Glutamatergic neuron (in vitro differentiated cells): ENCODE measurements at regions not wholly inside any gene's neighbourhood (a gene's known extent, or its start where the extent isn't known, plus 50 kb on each side); places are given as distances from the start of the nearest gene placed in this dataset.

Experiments used
- DNase-seq: peaks from one replicate; pipeline ENCODE4 v3.0.0; 2022
- H3K27ac Mint-ChIP-seq: one replicate; pipeline ENCODE4 v1.8.0; 2020; ENCODE audit warnings: mild to moderate bottlenecking, mixed read lengths, inconsistent platforms; ENCODE audit not compliant: unreplicated experiment
- H3K27me3 Mint-ChIP-seq: one replicate; pipeline ENCODE4 v1.8.0; 2020; ENCODE audit warnings: mild to moderate bottlenecking, moderate library complexity, mixed read lengths, inconsistent platforms; ENCODE audit not compliant: unreplicated experiment
- H3K36me3 Mint-ChIP-seq: one replicate; pipeline ENCODE4 v1.8.0; 2020; ENCODE audit warnings: mild to moderate bottlenecking, mixed read lengths, inconsistent platforms; ENCODE audit not compliant: unreplicated experiment
- H3K4me1 Mint-ChIP-seq: one replicate; pipeline ENCODE4 v1.8.0; 2020; ENCODE audit warnings: mild to moderate bottlenecking, low read depth, mixed read lengths, inconsistent platforms; ENCODE audit not compliant: unreplicated experiment
- H3K4me3 Mint-ChIP-seq: one replicate; pipeline ENCODE4 v1.8.0; 2020; ENCODE audit warnings: mild to moderate bottlenecking, mixed read lengths, inconsistent platforms; ENCODE audit not compliant: unreplicated experiment
- H3K9me3 Mint-ChIP-seq: one replicate; pipeline ENCODE4 v1.8.0; 2020; ENCODE audit warnings: mild to moderate bottlenecking, moderate library complexity, mixed read lengths, inconsistent platforms; ENCODE audit not compliant: unreplicated experiment
- TF ChIP-seq, protein P1 (sequence below): fragments of 200-600 bp; sonication (generic); IDR thresholded peaks from one replicate; pipeline ENCODE4 v1.5.0; 2021; ENCODE audit not compliant: partially characterized antibody, unreplicated experiment

DNA sequence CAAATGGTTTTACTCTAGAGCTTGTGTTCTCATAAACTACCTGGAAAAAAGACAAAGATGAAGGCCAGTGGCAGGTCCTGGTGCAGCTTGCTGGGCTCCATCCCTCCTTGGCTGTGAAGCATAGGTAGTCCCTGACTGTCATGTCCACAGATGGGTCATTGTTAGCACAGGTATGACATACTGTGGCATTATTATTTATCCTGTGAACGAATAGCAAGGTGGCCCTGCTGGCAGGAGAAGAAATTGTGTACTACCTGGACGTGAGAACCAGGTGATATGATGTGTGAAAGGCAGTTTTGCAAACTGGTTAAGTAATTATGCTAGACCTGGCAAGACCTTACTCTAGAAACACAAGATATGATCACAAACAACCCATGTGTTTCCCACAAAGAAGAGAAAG is 63.9 kb downstream of the CCDC71L start:
- TF ChIP-seq, protein P1, sequence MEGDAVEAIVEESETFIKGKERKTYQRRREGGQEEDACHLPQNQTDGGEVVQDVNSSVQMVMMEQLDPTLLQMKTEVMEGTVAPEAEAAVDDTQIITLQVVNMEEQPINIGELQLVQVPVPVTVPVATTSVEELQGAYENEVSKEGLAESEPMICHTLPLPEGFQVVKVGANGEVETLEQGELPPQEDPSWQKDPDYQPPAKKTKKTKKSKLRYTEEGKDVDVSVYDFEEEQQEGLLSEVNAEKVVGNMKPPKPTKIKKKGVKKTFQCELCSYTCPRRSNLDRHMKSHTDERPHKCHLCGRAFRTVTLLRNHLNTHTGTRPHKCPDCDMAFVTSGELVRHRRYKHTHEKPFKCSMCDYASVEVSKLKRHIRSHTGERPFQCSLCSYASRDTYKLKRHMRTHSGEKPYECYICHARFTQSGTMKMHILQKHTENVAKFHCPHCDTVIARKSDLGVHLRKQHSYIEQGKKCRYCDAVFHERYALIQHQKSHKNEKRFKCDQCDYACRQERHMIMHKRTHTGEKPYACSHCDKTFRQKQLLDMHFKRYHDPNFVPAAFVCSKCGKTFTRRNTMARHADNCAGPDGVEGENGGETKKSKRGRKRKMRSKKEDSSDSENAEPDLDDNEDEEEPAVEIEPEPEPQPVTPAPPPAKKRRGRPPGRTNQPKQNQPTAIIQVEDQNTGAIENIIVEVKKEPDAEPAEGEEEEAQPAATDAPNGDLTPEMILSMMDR, result no peak
- no peak for DNase-seq
- H3K27ac Mint-ChIP-seq, result no peak overlapping the region
- peaks cover 5% of the 10 kb centered on the region for H3K4me1 Mint-ChIP-seq
- peaks cover 2% of the 10 kb centered on the region for H3K9me3 Mint-ChIP-seq
- H3K36me3 Mint-ChIP-seq, result no peaks in the 10 kb centered on the region
- H3K4me3 Mint-ChIP-seq, result no peak overlapping the region
- H3K27me3 Mint-ChIP-seq, result no peaks in the 10 kb centered on the region

DNA sequence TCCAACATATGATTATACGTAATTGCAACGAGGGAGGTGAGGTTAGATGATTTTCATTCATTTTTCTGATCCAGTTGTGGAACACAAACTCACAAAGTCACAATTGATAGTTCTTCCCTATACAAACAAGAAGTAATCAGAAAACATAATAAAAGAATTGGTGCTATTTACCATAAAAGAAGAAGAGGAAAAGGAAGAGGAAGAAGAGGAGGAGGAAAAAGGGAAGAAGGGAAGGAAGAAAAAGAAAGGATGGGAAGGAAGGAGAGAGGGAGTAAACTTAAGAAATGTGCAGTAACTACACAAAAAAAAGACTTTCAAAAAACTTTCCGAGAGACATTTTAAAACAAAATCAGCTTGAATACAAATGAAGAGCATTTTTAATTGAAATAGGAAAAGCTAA is 65.0 kb downstream of the CCDC71L start:
- no peak for DNase-seq
- Mint-ChIP-seq H3K9me3 (peaks cover 2% of the 10 kb centered on the region), H3K27me3 (no peaks in the 10 kb centered on the region), H3K4me3 (no peak overlapping the region), H3K4me1 (peaks cover 5% of the 10 kb centered on the region), H3K27ac (no peak overlapping the region), H3K36me3 (no peaks in the 10 kb centered on the region)
- TF ChIP-seq, protein P1, result no peak

- H3K4me3 Mint-ChIP-seq, result no peak overlapping the region
- peaks cover 5% of the 10 kb centered on the region for H3K36me3 Mint-ChIP-seq
- peaks cover 2% of the 10 kb centered on the region for H3K9me3 Mint-ChIP-seq
- peaks cover 16% of the 10 kb centered on the region for H3K4me1 Mint-ChIP-seq
- no peak overlapping the region for H3K27ac Mint-ChIP-seq
- TF ChIP-seq, protein P1, result no peak
- no peak for DNase-seq
- H3K27me3 Mint-ChIP-seq, result peaks cover 2% of the 10 kb centered on the region
Observed at GRCh38 chr7:106593028-106593417, 67.9 kb downstream of the CCDC71L start.

- Mint-ChIP-seq H3K27ac (no peak overlapping the region), H3K36me3 (peaks cover 5% of the 10 kb centered on the region), H3K4me1 (peaks cover 18% of the 10 kb centered on the region), H3K9me3 (peaks cover 2% of the 10 kb centered on the region), H3K27me3 (peaks cover 2% of the 10 kb centered on the region), H3K4me3 (no peak overlapping the region)
- TF ChIP-seq, protein P1, result no peak
- DNase-seq, result no peak
Observed at GRCh38 chr7:106592282-106593027, 68.5 kb downstream of the CCDC71L start.

DNA sequence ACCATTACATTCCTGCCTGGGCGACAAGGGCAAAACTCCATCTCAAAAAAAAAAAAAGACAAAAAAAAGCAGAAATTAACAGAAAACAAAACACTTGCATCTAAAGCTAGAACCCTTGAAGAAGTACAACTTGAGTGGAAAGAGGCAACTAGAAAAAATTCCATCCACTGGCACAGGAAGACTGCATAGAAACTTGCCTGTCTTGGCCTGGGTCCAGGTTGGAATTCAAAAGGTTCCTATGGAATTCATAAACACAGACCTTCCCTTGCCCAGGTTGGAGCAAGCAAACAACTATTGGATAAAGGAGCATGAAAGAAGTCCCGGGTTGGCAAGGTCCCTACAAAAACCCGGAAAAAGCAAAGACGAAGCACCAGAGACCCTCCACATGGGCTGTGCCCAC is 69.8 kb downstream of the CCDC71L start:
- no peak overlapping the region for H3K4me3 Mint-ChIP-seq
- peaks cover 2% of the 10 kb centered on the region for H3K9me3 Mint-ChIP-seq
- H3K36me3 Mint-ChIP-seq, result peaks cover 9% of the 10 kb centered on the region
- no peak for DNase-seq
- H3K4me1 Mint-ChIP-seq, result peaks cover 25% of the 10 kb centered on the region
- H3K27me3 Mint-ChIP-seq, result peaks cover 2% of the 10 kb centered on the region
- H3K27ac Mint-ChIP-seq, result no peak overlapping the region
- TF ChIP-seq, protein P1, result no peak
